OCI-LY3 (cell line): ENCODE measurements at regions not wholly inside any gene's neighbourhood (a gene's known extent, or its start where the extent isn't known, plus 50 kb on each side); places are given as distances from the start of the nearest gene placed in this dataset.

Source experiments
- H2AFZ ChIP-seq: fragments of 200-600, 300-600 bp; shearing (Covaris generic); 2 replicates; pipeline ENCODE4 v1.6.0; 2014; ENCODE audit warnings: antibody characterized with exemption, low read depth, low read length
- H3K27ac ChIP-seq: fragments of 200-600, 300-600 bp; sonication (generic); 2 replicates; pipeline ENCODE4 v1.5.1; 2014; ENCODE audit warnings: mild to moderate bottlenecking, low read length, moderate library complexity, mixed read lengths
- H3K27me3 ChIP-seq: fragments of 200-600, 300-600 bp; sonication (generic); 2 replicates; pipeline ENCODE4 v1.6.1; 2014; ENCODE audit warnings: low read depth, low read length, mixed read lengths
- H3K36me3 ChIP-seq: fragments of 200-600, 300-600 bp; sonication (generic); replicated peaks from 2 replicates; pipeline ENCODE3; 2014; ENCODE audit warnings: low read depth, low read length, mixed read lengths
- H3K4me1 ChIP-seq: fragments of 300-600, 200-600 bp; sonication (generic); 2 replicates; pipeline ENCODE4 v1.6.1; 2014; ENCODE audit warnings: low read length, mixed read lengths
- H3K4me2 ChIP-seq: fragments of 200-600, 300-600 bp; sonication (generic); 2 replicates; pipeline ENCODE4 v1.6.1; 2014; ENCODE audit warnings: low read length, mixed read lengths
- H3K4me3 ChIP-seq: fragments of 300-600, 200-600 bp; sonication (generic); 2 replicates; pipeline ENCODE4 v1.5.1; 2014; ENCODE audit warnings: antibody characterized with exemption, mild to moderate bottlenecking, low read length, moderate library complexity
- H3K79me2 ChIP-seq: fragments of 300-600, 200-600 bp; shearing (Covaris generic); 2 replicates; pipeline ENCODE4 v1.6.1; 2014; ENCODE audit warnings: mild to moderate bottlenecking, low read length, mixed read lengths
- H3K9ac ChIP-seq: fragments of 300-600, 200-600 bp; shearing (Covaris generic); 2 replicates; pipeline ENCODE4 v1.6.0; 2014; ENCODE audit warnings: mild to moderate bottlenecking, low read length, moderate library complexity
- H3K9me3 ChIP-seq: fragments of 200-600, 300-600 bp; shearing (Covaris generic); 2 replicates; pipeline ENCODE4 v1.6.1; 2014; ENCODE audit warnings: low read length, mixed read lengths; ENCODE audit not compliant: insufficient read depth
- H4K20me1 ChIP-seq: fragments of 200-600, 300-600 bp; sonication (generic); 2 replicates; pipeline ENCODE4 v1.6.1; 2016; ENCODE audit warnings: low read length, mixed read lengths; ENCODE audit not compliant: insufficient read depth
- EZH2phosphoT487 ChIP-seq: fragments of 200-600 bp; shearing (Covaris generic); IDR thresholded peaks from 2 replicates; pipeline ENCODE4 v1.6.1; 2018; ENCODE audit warnings: antibody characterized with exemption, mixed run types, low read depth
- TF ChIP-seq, protein P1 (sequence below): fragments of 200-600, 300-600 bp; sonication (generic); IDR thresholded peaks from 2 replicates; pipeline ENCODE4 v1.5.1; 2014; ENCODE audit warnings: antibody characterized with exemption, low read length, low read depth

GRCh38 chr20:6837730-6838129 is 70.2 kb downstream of the BMP2 start:
- Histone ChIP-seq H3K9ac (no peak overlapping the region), H3K79me2 (no peaks in the 10 kb centered on the region), H3K4me3 (no peak overlapping the region), H3K4me2 (no peak overlapping the region), H3K4me1 (no peaks in the 10 kb centered on the region), H4K20me1 (no peaks in the 10 kb centered on the region), H3K27me3 (peaks cover 12% of the 10 kb centered on the region; the same call in 1 of the 2 replicates), H3K27ac (no peak overlapping the region), H3K36me3 (no peaks in the 10 kb centered on the region), H3K9me3 (no peaks in the 10 kb centered on the region), H2AFZ (no peak overlapping the region)
- TF ChIP-seq EZH2phosphoT487: no peak
- TF ChIP-seq, protein P1, sequence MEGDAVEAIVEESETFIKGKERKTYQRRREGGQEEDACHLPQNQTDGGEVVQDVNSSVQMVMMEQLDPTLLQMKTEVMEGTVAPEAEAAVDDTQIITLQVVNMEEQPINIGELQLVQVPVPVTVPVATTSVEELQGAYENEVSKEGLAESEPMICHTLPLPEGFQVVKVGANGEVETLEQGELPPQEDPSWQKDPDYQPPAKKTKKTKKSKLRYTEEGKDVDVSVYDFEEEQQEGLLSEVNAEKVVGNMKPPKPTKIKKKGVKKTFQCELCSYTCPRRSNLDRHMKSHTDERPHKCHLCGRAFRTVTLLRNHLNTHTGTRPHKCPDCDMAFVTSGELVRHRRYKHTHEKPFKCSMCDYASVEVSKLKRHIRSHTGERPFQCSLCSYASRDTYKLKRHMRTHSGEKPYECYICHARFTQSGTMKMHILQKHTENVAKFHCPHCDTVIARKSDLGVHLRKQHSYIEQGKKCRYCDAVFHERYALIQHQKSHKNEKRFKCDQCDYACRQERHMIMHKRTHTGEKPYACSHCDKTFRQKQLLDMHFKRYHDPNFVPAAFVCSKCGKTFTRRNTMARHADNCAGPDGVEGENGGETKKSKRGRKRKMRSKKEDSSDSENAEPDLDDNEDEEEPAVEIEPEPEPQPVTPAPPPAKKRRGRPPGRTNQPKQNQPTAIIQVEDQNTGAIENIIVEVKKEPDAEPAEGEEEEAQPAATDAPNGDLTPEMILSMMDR: no peak

GRCh38 chr20:6838181-6838826 is 70.8 kb downstream of the BMP2 start:
- no peaks in the 10 kb centered on the region for H3K36me3 ChIP-seq
- no peaks in the 10 kb centered on the region for H3K4me1 ChIP-seq
- H3K27ac ChIP-seq: no peak overlapping the region
- H3K9me3 ChIP-seq: no peaks in the 10 kb centered on the region
- H3K27me3 ChIP-seq: peaks cover 12% of the 10 kb centered on the region; the same call in 1 of the 2 replicates
- no peak for TF ChIP-seq EZH2phosphoT487
- TF ChIP-seq, protein P1: no peak
- no peak overlapping the region for H2AFZ ChIP-seq
- no peaks in the 10 kb centered on the region for H4K20me1 ChIP-seq
- H3K4me2 ChIP-seq: no peak overlapping the region
- no peak overlapping the region for H3K9ac ChIP-seq
- H3K4me3 ChIP-seq: no peak overlapping the region
- no peaks in the 10 kb centered on the region for H3K79me2 ChIP-seq

DNA sequence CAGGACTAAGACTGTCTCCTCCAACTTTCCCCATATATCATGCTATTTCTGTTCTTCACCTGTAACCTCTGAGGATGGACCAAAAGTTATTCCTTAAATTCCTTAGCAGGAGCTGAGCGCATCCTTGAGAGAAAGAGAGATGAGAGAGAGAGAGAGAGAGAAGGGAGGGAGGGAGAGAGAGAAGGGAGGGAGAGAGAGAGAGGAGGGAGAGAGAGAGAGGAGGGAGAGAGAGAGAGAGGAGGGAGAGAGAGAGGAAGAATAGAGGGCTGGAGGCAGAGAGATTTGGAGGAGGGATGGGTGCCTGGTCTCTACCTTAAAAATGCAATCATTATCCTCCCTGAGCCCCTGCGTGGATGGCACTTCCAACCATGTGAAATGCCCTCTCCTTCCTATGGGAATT is 73.6 kb downstream of the BMP2 start:
- Histone ChIP-seq H3K27ac (no peak overlapping the region), H3K36me3 (no peaks in the 10 kb centered on the region), H2AFZ (no peak overlapping the region), H3K4me3 (no peak overlapping the region), H3K9ac (no peak overlapping the region), H3K4me2 (no peak overlapping the region), H4K20me1 (no peaks in the 10 kb centered on the region), H3K79me2 (no peaks in the 10 kb centered on the region), H3K27me3 (peaks cover 12% of the 10 kb centered on the region; the same call in 1 of the 2 replicates), H3K9me3 (no peaks in the 10 kb centered on the region), H3K4me1 (no peaks in the 10 kb centered on the region)
- TF ChIP-seq, protein P1: no peak

GRCh38 chr20:6845141-6845540 is 77.7 kb downstream of the BMP2 start:
- TF ChIP-seq EZH2phosphoT487: no peak
- TF ChIP-seq, protein P1: no peak
- H3K36me3 ChIP-seq: no peaks in the 10 kb centered on the region

More at GRCh38 chr20:6845141-6845540, 77.7 kb downstream of the BMP2 start:
- no peak overlapping the region for H3K27ac ChIP-seq
- no peaks in the 10 kb centered on the region for H3K9me3 ChIP-seq
- H4K20me1 ChIP-seq: no peaks in the 10 kb centered on the region
- no peak overlapping the region for H3K4me2 ChIP-seq
- no peaks in the 10 kb centered on the region for H3K4me1 ChIP-seq
- H3K4me3 ChIP-seq: no peak overlapping the region
- no peak overlapping the region for H2AFZ ChIP-seq
- H3K79me2 ChIP-seq: no peaks in the 10 kb centered on the region
- H3K9ac ChIP-seq: no peak overlapping the region
- no peaks in the 10 kb centered on the region for H3K27me3 ChIP-seq
